ENCODE measurements at regions not wholly inside any gene's neighbourhood (a gene's known extent, or its start where the extent isn't known, plus 50 kb on each side); places are given as distances from the start of the nearest gene placed in this dataset.

DNA sequence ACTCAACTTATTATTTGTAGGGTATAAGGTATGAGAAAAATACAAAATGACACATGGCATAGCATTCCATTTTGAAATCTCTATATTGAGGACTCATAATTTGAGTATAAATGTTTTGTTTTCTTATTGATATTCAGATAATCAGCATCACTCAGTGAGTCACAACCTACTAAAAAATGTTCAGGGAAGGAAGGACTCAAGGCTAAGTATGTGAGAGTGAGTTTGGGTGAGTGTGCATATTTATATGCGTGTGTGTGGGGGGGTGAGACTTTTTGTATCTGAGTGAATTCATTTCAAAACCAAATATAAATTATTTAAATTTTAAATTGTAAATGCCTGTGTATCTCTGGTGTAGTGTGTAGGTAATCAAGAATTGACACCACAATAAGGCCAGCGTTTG lies 87.8 kb upstream of the PRKD1 start:
- TF ChIP-seq CTCF (conservative IDR thresholded peaks at IDR 0.05; ENCODE audit: low read depth, low read length), result no peak
- Histone ChIP-seq H3K27ac (no peak overlapping the region), H4K20me1 (ENCODE audit: insufficient read depth) (no peaks in the 10 kb centered on the region), H3K27me3 (ENCODE audit: insufficient read depth, low read depth) (no peaks in the 10 kb centered on the region), H3K4me3 (IDR thresholded peaks at IDR 0.05; ENCODE audit: insufficient read depth, low read depth, low read length) (no peak overlapping the region), H3K4me1 (ENCODE audit: low read depth, poor library complexity, severe bottlenecking) (no peaks in the 10 kb centered on the region), H3K9ac (no peak overlapping the region), H3K4me2 (no peak overlapping the region), H3K36me3 (ENCODE audit: insufficient read depth) (no peaks in the 10 kb centered on the region), H2AFZ (ENCODE audit: low read depth) (no peak overlapping the region), H3K79me2 (ENCODE audit: insufficient read depth, low read depth) (no peaks in the 10 kb centered on the region)

- H2AFZ ChIP-seq (ENCODE audit: low read depth), result no peak overlapping the region
- no peak overlapping the region for H3K4me3 ChIP-seq (IDR thresholded peaks at IDR 0.05; ENCODE audit: insufficient read depth, low read depth, low read length)
- H3K9ac ChIP-seq, result no peak overlapping the region
- no peak for TF ChIP-seq CTCF (conservative IDR thresholded peaks at IDR 0.05; ENCODE audit: low read depth, low read length)
- no peaks in the 10 kb centered on the region for H3K4me1 ChIP-seq (ENCODE audit: low read depth, poor library complexity, severe bottlenecking)
- no peaks in the 10 kb centered on the region for H4K20me1 ChIP-seq (ENCODE audit: insufficient read depth)
- no peaks in the 10 kb centered on the region for H3K27me3 ChIP-seq (ENCODE audit: insufficient read depth, low read depth)
- no peaks in the 10 kb centered on the region for H3K79me2 ChIP-seq (ENCODE audit: insufficient read depth, low read depth)
- no peak overlapping the region for H3K27ac ChIP-seq
- no peak overlapping the region for H3K4me2 ChIP-seq
- no peaks in the 10 kb centered on the region for H3K36me3 ChIP-seq (ENCODE audit: insufficient read depth)
Observed at GRCh38 chr14:30016002-30016401, 88.4 kb upstream of the PRKD1 start.

GRCh38 chr14:30017370-30017993 lies 89.8 kb upstream of the PRKD1 start:
- Histone ChIP-seq H3K9ac (no peak overlapping the region), H3K4me1 (ENCODE audit: low read depth, poor library complexity, severe bottlenecking) (no peaks in the 10 kb centered on the region), H3K27me3 (ENCODE audit: insufficient read depth, low read depth) (no peaks in the 10 kb centered on the region), H4K20me1 (ENCODE audit: insufficient read depth) (no peaks in the 10 kb centered on the region), H2AFZ (ENCODE audit: low read depth) (no peak overlapping the region), H3K79me2 (ENCODE audit: insufficient read depth, low read depth) (no peaks in the 10 kb centered on the region), H3K4me2 (no peak overlapping the region), H3K4me3 (IDR thresholded peaks at IDR 0.05; ENCODE audit: insufficient read depth, low read depth, low read length) (no peak overlapping the region), H3K36me3 (ENCODE audit: insufficient read depth) (no peaks in the 10 kb centered on the region), H3K27ac (no peak overlapping the region)
- no peak for TF ChIP-seq CTCF (conservative IDR thresholded peaks at IDR 0.05; ENCODE audit: low read depth, low read length)

- no peaks in the 10 kb centered on the region for H3K27me3 ChIP-seq (ENCODE audit: insufficient read depth, low read depth)
- no peaks in the 10 kb centered on the region for H3K36me3 ChIP-seq (ENCODE audit: insufficient read depth)
- TF ChIP-seq CTCF (conservative IDR thresholded peaks at IDR 0.05; ENCODE audit: low read depth, low read length), result no peak
- no peak overlapping the region for H3K9ac ChIP-seq
- no peaks in the 10 kb centered on the region for H3K79me2 ChIP-seq (ENCODE audit: insufficient read depth, low read depth)
- no peak overlapping the region for H3K4me2 ChIP-seq
- no peaks in the 10 kb centered on the region for H3K4me1 ChIP-seq (ENCODE audit: low read depth, poor library complexity, severe bottlenecking)
- H3K4me3 ChIP-seq (IDR thresholded peaks at IDR 0.05; ENCODE audit: insufficient read depth, low read depth, low read length), result no peak overlapping the region
- no peak overlapping the region for H2AFZ ChIP-seq (ENCODE audit: low read depth)
- H3K27ac ChIP-seq, result no peak overlapping the region
- no peaks in the 10 kb centered on the region for H4K20me1 ChIP-seq (ENCODE audit: insufficient read depth)
Observed at GRCh38 chr14:30020271-30020670, 92.6 kb upstream of the PRKD1 start.

Measured in KMS-11 (cell line).